GM04504 (cell line): ENCODE measurements at regions not wholly inside any gene's neighbourhood (a gene's known extent, or its start where the extent isn't known, plus 50 kb on each side); places are given as distances from the start of the nearest gene placed in this dataset.

Experiments
- DNase-seq: peaks from one replicate; pipeline ENCODE4 v3.0.0-alpha.2; 2012; ENCODE audit warnings: low read depth

DNA sequence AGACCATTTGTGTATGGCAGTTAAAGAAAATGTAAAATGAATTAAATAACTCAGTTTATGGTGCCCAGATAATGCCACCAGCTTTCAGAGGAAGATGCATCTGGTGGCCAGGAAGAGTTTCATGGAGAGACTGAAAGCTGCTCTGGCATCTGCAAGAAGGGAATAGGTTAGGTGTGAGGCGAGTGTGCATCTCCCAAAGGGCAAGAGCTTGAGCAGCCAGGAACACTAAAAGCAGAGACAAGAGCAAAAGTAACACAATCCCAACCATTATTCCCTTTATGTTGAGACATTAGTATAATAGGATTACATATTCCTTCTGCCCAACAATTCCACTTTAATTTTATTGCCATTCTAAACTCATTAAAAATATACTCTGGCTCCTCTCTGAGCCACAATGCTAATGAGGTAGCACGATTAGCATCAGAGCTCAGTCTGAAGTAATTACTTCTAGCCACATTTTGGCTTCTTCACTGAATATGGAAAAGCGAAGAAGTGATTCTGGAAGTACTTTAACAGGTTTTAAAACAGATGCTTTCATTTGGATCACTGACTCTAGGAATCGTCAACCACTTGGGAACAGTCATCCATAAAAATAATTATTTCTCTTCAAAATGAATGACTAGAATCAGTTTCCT lies 309.4 kb upstream of the TMTC1 start:
- DNase-seq = no peak

DNA sequence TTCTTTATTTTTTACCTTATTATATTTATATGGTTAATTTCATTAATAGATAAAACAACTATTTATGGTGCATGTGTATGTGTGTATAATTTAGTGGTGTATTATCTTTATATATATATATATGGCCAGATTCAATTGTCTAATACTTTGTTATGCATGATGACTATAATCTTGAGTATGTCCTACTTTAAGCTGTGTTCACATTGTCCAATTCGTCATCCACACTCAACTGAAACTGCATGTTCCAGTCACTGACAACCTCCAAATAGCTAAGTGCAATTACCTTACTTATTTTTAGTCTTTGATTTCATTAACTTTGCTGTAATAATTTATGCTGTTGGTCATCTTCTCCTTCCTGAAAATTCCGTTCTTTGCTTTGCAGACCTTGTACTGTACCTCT lies 306.5 kb upstream of the TMTC1 start:
- no peak for DNase-seq

DNA sequence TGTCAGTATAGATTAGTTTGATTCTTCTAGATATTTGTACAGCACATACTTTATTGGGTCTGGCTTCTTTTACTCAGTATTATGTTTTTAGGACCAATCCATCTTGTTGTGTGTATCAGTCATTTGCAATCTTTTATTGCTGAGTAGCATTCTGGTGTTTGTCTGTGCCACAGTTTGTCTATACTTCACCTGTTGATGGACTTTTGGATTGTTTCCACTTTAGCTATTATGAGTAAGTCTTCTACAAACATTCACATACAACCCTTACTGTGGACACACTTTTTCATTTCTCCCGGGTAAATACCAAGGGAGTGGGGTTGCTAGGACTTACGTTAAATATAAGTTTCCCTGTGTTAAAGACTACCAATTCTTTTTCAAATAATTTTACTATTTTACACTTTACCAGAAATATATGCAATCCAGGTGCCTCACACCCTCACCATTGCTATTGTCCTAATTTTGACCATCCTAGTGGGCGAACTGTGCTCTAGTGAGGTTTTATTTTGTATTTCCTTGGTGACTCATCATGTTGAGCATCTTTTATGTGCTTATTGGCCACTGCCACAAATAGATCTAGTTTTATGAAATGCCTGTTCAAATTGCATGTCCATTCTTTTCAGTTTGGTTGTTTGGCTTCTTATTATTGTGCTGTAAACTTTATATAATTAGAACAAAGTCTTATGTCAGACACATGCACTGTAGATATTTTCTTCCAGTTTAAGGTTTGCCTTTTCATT lies 304.7 kb upstream of the TMTC1 start:
- DNase-seq = no peak

DNA sequence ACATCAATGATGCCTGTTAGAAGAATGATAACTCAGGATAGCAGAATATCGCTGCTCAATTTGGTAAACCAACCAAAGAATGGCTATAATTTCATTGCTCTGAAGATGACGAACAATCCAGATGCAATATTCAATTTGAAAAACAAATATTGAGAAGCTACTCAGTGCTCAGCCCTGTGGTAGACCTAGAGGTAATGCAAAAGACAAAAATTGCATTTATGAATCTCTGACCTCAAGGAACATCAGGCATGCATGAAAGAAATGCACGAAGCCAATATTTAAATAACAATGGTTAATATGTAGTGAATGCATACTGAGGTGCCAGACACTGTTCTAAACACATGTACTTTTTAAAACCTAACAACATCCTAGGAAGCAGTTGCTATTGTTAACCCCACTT lies 298.6 kb upstream of the TMTC1 start:
- DNase-seq = no peak

DNA sequence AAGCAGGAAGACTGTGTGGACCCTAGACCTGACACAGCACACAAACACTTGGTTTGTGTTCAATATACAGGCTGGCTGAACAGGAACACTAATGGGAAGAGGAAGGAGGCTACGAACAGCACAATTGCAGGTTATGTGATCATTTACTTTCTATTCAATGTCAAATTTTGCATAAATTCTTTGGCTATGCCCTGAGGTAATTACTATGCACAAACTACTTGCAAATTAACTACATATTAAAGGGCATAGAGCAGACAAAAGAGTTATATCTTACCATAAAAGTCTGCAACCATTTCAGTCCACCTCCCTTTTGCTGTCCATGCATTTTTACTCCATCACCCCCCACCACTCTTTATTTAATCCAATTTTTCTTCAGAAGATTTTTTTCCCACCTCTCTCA lies 291.2 kb upstream of the TMTC1 start:
- DNase-seq = no peak

DNA sequence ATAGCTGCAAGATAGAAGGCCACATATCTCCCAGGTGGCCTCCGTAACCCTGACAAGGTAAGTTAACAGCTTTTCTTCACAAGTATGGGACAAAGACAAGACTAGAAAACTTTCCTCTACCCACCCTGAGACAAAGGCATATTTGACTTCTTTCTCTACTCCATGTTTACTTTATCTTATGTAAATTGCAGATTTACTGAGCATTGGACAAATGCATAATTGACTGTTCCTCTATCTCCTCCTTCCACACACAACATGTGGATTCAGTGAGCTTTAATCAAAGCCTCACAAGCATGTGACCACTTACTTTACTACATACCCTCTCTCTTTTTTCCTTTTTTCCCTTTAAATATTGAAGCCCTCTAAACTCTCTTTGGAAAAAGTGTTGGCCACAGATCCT lies 289.1 kb upstream of the TMTC1 start:
- no peak for DNase-seq

DNA sequence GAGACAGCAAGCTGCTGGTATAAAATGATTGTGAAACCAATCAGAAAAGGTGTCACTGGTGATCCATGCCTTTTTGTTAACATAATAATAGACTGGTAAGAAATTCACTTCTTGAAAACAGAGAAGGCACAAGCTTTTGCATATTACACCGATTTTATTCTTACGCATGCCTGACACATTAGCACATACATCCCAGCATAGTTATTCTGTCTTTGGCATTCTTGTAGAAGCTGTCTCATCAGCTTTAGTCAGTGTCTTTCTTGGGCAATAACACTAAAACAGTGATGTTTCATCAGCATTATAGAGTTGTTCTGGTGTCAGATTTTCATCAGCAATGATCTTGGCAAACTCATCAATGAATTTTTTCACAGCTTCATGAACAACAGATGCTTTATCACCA lies 283.4 kb upstream of the TMTC1 start:
- DNase-seq = no peak

DNA sequence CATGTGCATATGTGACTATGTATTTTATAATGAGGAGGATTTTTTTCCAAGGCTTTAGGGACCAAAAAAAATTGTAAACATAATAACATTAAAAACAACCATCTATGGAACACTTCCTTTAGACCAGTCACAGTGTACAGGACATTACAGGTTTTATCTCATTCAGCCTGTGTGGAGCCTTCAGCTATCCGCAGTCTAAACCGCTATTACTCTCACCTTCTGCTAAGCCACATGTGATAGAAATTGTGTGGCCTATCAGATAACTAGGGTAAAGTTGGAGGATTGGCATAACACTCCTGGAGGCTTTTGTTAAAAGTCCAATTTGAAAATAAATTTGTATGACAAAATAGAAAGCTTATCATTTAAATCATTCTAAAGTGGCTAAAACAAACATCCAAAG lies 281.2 kb upstream of the TMTC1 start:
- no peak for DNase-seq

DNA sequence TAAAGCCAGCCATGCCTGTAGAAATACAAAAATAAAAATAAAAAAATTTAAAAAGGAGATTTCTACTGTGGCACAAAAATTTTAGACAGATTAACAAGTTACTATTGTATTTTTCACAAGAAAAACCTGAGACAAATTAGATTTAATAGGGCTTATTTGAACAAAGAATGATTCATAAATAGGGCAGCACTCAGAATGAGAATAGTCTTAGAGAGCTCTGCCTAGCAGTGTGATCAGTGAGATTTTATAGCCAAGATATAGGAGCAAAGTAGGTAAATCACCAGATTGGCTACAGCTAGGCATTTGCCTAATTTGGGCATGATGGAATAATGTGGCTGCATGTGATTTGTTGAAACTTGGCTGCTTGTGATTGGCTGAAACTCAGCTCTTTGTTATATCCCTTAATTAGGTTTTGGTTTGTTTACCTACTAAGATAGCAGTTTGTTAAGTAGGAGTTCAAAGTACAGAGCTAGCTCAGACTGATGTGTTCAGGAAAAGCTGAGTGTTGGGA lies 279.7 kb upstream of the TMTC1 start:
- DNase-seq = no peak

DNA sequence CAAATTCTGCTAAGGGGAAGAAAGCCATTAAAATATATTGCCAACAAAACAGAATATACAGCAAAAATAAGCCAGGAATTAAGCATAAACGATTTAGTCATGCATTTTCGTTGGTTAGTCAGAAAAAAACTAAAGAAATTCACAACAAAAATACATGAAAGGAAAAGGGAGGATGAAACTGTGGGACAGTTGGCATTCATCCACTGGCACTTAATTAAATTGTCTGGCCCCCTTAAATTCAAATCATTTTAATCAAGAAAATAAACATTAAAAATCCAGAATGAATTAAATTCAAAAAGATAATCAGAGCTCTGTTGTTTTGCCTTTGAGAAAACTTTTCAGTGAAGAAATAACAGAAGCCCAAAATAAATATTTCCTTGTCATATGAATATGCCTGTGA lies 264.6 kb upstream of the TMTC1 start:
- no peak for DNase-seq

DNA sequence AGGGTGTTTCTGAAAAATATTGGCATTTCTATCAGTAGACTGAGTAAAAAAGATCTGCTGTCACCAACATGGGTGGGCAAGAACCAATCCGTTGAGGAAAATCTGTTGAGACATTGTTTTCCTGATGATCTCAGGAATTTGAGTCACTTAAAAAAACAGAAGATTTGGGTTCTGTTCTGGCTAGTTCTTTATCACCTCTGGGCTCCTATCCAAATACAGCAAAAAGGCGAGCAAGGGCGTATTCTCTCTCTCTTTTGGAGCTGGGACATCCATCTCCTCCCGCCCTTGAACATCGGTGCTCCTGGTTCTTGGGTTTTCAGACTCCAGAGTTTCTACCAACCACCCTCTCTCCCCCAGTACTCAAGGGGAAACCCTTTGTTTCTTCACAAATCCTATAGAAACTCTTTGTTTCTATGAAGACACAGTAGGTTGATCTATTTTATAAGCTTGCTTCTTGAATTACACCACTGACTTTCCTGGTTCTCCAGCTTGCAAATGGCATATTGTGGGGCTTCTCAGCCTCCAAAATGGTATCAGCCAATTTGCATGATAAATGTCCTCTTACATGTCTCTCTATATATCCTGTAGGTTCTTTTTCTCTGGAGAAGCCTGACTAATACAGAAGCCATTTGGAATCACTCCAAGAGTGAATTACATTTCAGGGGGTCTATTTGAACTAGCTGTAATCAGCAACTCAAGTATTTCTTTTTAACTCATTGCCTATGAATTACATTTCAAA lies 263.9 kb upstream of the TMTC1 start:
- no peak for DNase-seq

DNA sequence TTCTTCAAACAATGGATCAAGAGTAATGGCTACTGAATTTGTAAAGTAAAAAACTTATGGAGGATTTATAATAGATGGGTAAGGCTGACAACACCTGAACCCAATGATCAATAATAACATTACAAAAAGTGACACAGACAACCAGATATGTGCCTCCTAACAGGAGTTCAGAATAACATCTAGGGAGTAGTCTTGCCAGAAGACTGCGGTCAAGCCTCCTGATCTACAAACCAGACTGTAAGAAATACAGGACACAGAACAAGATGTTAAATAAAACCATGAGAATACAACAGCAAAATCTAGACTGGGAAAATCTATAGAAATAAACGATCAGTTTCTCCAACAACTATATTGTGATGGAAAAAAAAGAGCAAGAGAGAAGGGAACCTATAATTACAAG lies 262.6 kb upstream of the TMTC1 start:
- no peak for DNase-seq

DNA sequence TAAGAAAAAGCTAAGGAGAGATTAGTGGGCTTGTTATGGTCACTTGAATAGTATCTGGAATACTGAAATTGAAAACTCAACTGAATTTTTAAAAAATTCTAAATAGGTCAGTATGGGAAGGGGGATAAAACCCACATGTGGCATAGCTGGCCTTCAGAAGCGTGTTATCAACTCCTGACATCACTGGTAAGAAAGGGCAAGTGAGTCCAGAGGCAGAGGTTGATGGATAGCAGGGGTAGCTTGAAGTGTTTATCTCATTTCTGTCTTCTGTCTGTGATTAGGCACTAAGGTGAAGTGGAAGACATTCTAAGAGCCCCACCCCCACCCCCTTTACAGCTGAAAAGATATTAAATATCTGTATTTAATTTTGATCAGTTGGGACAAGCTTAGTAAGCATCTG lies 261.4 kb upstream of the TMTC1 start:
- DNase-seq = no peak

DNA sequence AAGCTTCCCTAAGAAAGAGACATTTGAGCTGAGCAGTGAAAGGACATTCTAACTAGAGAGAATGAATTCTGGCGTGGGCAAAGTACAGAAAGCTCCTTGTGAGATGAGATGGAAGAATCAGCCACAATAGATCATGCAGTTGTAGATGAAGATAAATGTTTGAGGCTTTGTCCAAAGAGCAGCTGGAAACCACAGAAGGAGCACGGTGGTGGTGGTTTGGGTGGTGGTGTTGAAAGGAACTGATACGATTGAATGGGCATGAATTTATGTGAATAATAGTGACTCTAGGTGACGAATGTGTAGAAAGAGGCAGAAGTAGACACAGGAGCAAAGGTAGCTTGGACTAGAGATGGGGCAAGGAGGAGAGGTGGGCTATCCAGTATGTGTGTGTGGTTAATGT lies 260.5 kb upstream of the TMTC1 start:
- DNase-seq = no peak

DNA sequence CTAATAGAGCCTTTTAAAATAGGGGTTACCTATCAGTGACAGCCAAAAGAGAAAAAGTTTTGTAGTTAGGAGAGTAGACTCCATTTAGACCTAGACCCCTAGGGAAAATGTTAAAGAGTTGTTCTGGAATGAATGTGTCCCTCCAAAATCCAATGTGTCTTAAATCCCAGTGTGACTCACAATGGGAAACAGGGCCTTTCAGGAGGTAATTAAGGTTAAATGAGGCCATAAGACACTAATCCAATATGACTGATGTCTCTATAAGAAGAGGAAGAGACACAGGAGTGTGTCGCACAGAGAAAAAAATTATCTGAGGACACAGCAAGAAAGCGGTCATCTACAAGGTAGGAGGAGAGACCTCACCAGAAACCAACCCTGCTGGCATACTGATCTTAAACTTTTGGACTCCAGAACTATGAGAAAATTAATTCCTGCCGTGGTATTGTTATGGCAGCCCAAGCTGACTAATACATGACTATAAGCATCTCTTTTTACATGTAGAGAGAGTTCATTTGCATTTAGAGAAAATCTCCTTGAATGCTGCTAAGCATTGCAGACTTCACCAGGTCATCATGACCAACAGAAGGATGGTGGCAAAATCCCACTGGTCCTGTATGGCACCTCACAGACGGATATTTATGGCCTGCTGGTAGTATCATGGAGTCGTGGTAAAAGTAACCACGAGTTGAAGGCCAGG lies 259.6 kb upstream of the TMTC1 start:
- DNase-seq = no peak

DNA sequence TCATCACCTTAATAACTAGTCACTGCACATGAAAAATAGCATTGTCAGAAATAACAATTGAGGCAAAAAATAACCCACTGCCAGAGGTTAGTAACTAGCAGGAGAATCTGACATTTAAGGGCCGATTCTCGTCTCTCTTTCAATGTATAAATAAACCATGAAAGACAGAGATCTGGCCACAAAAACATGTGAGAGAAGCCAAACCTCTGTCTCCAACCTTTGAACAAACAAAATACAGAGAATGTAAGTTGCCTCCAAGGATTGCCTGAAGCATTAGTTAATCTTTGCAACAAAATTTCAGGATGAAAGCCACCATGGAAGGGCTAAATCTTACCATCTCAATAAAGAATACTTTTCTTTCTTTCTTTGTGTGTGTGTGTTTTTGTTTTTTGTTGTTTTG lies 257.4 kb upstream of the TMTC1 start:
- no peak for DNase-seq

DNA sequence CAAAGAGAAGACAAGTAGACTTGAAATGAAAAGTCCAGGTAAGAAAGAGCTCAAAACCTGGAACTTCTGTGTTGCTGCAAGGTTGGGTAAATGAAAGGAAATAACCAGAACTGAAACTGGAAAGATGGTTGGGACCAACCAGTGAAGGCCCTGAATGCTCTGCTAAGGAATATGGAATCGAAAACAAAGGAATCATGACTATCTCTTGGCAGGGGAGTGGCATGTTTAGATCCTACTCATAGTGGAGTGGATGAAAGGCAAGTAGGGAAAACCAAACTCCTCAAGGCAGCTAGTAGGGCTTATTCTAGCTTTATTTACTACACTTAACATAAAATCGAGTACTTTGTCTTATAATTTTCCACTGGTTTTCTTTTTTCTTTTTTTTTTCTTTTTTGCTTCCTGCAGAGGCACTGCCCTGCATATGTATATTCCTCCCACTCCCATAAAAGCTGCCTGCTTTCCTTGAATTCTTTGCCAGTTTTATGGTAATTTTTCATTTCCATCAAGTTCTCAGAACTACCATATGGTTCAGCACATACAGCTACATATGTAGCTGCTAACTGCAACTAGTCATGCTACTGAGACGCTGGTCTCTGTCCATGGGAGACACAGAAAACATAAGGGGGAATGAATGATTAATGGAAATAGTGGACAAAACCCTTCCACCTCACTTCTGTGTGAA lies 247.1 kb upstream of the TMTC1 start:
- DNase-seq = no peak

DNA sequence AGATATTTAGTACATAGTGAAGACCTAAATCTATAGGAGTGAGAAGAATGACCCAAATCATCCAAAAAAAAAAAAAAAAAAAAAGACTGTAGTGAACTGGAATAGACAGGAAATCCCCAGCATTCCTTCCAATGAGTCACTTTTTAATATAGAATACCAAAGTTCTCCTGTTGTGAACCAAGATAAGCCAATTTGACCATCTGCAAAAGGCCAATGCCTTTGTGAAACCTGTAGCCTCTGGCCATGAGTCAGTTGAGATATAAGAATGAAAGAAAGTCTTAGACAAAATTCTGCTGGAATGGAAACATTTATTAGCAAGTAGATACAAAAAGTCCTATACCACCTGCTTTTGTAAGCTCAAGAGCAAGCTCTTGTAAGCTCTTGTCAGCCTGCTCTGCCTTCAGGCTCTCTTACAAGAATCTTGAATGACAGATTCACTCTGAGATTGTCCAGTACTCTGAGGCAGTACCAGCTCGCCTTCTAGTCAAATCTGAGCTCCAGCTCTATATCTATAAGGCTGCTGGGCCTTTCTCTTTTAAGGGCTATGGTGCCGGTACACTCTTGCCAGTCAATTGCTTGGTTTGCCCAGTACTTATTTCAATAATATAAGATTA lies 243.0 kb upstream of the TMTC1 start:
- DNase-seq = peak; percentile 18

DNA sequence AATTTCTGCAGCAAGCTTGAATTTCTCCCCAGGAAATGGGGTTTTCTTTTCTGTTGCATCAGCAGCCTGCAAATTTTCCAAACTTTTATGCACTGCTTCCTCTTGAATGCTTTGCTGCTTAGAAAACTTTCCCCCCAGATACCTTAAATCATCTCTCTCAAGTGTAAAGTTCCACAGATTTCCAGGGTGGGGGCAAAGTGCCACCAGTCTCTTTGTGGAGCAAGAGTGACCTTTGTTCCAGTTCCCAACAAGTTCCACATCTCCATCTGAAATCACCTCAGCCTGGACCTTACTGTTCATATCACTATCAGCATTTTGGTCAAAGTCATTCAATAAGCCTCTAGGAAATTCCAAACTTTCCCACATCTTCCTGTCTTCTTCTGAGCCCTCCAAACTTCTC lies 241.6 kb upstream of the TMTC1 start:
- DNase-seq = no peak

DNA sequence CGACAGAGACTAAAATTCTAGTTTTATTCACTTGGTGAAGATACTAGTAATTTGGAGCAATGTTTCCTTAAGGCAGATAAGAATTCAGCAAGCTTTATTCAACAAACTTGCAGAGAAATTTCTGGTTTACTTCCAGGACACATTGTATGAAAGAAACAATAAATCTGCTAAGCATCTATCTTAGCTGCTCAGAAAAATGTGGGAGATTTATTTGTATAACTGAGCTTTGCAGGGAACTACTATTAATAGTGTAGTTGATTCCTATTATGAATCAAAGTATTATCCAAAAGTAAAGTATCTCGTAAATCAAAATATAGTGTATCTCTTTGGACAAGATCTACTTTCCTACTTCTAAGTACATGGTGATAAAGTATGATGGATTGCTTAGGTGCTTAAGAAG lies 239.4 kb upstream of the TMTC1 start:
- DNase-seq = no peak

DNA sequence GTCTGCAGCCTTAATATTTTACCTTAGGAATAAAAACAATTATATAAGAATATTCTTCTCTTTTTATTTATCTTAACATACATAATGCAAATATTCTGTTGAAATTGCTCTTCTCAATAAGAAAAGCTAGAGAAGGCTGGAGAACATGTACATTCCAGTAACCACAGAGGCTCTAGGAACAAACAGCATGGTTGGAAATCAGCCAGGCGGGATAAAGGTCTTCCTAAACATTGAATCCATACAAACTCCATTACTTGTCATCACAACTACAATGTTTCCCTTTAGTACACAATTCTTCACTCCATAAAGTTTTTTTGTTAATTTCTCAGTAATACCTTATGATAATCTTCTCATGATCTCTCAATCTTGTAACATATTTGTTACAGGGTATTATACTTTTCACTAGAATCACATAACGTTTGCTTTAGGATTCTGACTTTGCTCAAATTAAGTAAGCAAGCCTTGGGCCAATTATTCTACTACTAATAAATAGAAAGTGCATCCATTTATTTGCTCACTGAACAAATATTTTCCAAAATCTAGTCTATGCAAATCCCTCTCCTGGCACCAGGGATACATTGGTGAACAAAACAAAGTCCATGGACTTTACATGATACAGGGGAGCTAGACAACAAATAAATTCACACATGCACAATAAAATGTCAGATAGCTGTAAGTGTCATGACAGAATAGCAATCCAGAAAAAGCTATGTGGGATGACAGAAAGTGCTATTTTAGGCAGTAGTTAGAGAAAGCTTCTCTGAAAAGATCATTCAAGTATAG lies 237.5 kb upstream of the TMTC1 start:
- DNase-seq = no peak
